Spleen (tissue), 7 donors: ENCODE measurements at regions not wholly inside any gene's neighbourhood (a gene's known extent, or its start where the extent isn't known, plus 50 kb on each side); places are given as distances from the start of the nearest gene placed in this dataset.

Experiments used
- POLR2A ChIP-seq, 3 donors: fragments of 450-650 bp; IDR thresholded peaks; one replicate each; pipeline ENCODE4 v1.5.1; 2017; ENCODE audit warnings: antibody characterized with exemption in 3 of 3, mild to moderate bottlenecking in 1 of 3
- TF ChIP-seq, protein P1 (sequence below), 11 experiments: fragments of 200-600 bp in 7 of 11; fragments of 450-650 bp in 4 of 11; sonication (generic) in 4 of 11; IDR thresholded peaks in 8 of 11; conservative IDR thresholded peaks in 3 of 11; 1 replicate in 7 of 11; 2 replicates in 4 of 11; pipeline versions ENCODE4 v1.4.0 to v1.8.0; 2016 to 2021; ENCODE audit warnings: antibody characterized with exemption in 11 of 11, inconsistent platforms in 4 of 11, mild to moderate bottlenecking in 1 of 11
- donor health status: DM: no; HTN: no; CAD: no; lungs with moderate emphysema.
- donor health status: DM: no; HTN: no; CAD: no.
- donor health status: DM: no; HTN: no; CAD: no.

GRCh38 chr16:54370278-54371040 lies 83.9 kb upstream of the IRX3 start:
- TF ChIP-seq, protein P1, sequence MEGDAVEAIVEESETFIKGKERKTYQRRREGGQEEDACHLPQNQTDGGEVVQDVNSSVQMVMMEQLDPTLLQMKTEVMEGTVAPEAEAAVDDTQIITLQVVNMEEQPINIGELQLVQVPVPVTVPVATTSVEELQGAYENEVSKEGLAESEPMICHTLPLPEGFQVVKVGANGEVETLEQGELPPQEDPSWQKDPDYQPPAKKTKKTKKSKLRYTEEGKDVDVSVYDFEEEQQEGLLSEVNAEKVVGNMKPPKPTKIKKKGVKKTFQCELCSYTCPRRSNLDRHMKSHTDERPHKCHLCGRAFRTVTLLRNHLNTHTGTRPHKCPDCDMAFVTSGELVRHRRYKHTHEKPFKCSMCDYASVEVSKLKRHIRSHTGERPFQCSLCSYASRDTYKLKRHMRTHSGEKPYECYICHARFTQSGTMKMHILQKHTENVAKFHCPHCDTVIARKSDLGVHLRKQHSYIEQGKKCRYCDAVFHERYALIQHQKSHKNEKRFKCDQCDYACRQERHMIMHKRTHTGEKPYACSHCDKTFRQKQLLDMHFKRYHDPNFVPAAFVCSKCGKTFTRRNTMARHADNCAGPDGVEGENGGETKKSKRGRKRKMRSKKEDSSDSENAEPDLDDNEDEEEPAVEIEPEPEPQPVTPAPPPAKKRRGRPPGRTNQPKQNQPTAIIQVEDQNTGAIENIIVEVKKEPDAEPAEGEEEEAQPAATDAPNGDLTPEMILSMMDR (IDR thresholded peaks at IDR 0.05 in 8 of 11, conservative IDR thresholded peaks at IDR 0.05 in 3 of 11): no peak
- TF ChIP-seq POLR2A (IDR thresholded peaks at IDR 0.05): no peak
